ENCODE measurements at regions not wholly inside any gene's neighbourhood (a gene's known extent, or its start where the extent isn't known, plus 50 kb on each side); places are given as distances from the start of the nearest gene placed in this dataset.
"Not testable (repeated sequence)": the region's sequence is repeated elsewhere in the genome, so short reads cannot be mapped to it uniquely, and the experiment has no call there.

DNA sequence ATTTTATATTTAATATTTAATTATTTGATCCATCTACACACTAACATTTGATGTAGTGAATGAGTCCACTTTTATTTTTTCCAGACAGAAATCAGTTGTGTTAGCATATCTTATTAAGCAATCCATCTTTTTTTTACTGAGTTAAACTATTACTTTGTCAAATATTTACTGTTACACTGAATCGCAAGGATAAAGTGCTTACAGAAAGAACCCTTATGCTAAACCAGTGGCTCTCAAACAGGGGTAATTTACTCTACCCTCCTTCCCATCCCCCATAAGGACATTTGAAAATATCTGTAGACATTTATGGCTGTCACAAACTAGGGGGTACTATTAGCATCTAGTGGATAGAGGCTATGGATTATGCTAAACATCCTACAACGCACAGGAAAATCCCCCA is 508.2 kb downstream of the C12orf50 start:
- no peak for DNase-seq

DNA sequence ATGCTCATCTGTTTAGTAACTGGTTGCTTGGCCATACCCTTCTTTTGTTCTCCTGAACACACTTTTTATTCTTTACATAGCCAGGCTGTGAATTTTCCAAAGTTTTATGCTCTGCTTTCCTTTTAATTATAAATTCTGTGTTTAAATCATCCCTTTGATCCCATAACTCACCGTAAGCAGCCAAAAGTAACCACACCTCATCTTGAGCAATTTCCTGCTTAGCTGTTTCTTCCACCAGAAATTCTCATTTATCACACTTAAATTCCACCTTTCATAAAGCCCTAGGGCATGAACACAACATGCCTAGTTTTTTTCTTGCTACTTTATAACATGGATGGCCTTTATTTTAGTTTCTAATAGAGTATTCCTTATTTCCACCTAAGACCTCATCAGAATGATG is 510.7 kb downstream of the C12orf50 start:
- DNase-seq, result no peak

DNA sequence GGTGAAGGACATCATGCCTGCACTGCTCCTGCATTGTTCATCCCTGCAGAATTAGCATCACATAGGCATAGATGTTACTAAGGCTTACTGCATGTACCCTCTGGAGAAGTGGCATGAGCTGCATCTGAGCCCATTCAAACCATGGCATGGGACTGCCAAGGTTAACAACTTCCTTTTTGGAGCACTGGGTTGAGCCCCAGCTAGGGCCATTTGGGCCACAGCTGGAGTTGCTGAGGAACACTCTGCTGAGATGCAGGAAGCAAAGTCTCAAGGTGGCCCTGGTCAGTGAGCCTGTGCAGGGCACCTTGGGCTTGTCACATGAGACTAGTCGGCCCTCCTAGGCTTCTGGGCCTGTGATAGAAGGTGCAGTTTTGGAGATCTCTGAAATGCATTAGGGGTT is 511.2 kb downstream of the C12orf50 start:
- no peak for DNase-seq

DNA sequence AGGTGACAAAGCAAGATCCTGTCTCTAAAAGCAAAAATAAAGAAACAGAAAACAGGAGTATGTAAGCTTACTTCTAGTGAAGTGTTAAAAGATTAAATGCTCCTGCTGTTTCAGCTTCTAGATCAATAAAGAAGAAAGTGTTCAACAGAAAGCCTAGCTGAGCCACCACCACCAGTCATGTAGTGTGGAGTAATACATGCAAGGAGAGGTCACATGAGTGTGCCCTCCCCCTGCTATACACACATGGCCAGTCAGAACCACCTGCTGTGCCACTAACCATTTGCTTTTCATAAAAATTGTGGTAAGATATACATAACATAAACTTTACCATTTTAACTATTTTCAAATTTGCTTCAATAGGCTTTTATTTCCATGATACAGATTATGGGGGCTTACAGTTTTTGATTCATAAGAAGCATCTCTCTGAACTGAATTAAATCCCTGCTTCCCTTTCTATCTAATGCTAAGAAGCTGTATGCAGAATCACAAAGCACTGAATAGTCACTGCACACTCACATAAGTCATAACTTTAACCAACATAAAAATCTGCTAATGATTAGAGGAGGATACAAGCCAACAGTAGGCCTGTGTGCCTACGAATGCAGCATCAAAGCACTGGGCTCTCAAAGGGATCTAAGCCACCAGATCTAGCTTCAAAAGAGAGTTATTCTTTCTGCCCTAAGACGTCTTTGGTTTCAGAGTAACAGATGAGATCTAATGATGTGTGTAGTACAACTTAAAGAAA is 515.5 kb downstream of the C12orf50 start:
- no peak for DNase-seq

DNA sequence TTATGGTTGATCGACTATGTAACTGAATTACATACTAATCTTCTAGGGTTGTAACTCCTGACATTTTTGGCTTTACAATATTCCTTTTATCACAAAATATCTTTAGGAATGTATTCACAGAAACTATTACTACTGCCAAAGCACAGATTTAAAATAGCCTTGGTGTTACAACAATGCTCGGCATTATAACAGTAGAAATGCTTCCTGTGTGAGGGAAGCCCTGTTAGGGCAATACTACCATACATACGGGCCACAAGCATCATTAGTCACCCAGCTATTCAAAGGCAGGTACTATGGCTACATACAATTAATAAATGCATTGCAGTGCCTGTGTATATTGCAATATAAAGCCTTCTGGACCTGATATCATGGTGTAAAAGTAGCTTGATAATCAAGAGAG is 517.8 kb downstream of the C12orf50 start:
- no peak for DNase-seq

DNA sequence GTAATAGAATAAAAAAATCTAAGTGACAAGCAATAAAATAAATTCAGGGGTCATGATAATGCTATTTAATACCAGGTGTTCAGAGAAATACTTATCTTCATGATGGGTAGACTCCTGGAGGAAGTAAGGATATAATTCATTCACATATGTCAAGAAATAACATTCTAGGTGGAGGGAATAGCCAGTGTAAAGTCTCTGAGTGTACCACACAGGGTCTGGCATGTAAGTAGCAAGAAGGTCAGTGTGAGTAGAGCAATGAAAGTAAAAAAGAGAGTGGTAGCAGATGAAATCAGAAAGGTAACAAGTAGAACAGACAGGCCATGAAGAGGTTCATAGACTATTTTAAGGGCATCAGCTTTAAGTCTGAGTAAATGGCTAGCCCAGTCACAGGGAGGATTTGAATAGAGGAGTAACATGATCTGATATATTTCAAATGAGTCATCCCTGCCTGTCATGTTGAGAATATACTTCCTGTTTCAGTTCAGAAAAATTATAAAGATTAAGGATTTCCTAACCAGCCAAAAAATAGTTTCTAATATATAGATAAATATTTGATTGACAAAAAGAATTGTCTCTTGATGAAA is 519.9 kb downstream of the C12orf50 start:
- DNase-seq, result no peak

DNA sequence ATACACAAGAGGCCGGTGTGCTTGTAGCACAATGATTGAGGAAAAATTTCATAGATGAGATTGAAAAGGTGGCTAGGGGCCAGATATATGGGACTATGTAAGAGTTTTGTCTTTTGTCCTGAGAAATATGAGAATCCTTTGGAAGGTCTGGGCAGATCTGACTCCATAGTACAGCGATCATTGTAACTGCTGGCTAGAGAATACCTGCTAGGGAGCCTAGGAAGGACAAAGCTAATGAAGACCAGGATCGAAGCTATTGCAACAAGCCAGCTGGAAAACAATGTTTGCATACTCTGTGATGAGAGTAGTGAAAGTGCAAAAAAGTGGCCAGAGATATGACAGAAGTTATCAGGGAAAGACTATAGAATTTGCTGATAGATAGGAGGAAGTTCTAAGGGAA is 537.6 kb downstream of the C12orf50 start:
- DNase-seq, result no peak

DNA sequence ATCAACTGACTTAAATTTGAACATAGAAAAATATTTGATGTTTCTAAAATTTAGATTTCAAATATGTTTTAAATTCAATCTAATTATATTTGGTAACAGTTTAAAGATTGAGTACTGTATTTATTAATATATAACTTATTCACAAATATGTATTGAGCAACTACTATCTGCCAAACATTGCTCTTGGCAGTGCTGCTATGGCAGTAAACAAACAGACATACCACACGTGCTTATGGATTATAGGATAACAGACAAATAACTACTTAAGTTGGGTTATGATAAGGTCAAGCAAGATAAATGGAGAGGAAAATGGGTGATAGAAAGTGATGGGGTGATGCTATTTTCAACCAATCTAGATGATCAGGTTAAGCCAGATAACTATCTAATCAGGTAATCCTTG is 538.1 kb downstream of the C12orf50 start:
- DNase-seq, result no peak

DNA sequence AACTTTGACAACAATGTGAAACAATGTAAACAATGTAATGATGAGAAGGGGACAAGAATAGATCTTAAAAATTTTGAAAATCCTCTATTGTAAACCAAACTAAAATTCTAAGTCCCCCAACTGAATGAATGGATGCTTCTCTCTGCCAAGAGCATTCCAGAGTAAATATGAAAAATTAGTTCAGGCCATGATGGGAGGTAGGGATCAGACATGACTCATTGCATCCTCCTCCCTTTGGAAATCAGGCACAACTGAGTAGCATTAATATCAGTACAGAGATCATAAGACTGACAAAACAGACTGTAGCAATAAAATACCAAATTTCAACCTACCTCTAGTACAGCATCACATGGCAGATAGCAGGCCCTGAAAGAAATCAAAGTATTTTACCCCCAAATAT is 559.9 kb downstream of the C12orf50 start:
- DNase-seq, result no peak

DNA sequence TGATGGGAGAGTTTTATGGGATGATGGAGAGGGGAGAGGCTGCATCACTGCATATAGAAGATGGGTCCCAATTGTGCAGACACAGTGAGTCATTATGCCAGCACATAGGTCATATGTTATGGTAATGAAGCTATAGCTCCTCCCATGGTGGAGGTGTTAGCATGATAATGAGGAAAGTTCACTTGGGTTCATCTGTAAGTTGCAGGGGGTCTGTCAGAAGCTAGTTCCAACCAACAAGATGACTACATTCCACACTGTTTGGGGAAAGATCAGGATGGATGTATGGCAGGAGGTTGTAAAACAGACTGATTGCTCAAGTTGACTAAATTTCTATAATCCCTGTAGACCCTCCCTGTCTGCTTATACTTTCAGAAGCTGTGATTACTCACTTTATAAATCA is 561.3 kb downstream of the C12orf50 start:
- no peak for DNase-seq

DNA sequence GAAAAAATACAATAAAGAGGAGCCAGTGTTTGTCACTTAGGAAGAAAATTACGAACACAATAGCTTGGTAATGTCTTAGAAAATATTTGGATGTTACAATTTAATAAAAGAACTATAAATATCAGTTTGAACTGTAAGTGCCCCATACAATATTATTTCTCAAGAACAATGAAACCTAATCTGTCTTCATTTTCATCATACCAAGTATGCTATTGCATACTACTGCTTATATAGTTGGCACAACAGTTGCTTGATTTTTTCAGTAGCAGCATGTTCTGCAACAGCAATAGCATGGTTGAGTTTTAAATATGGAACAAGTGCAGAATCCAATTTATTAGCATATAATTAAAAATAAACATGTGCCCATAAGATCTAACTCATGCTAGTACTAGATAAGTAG is 564.6 kb downstream of the C12orf50 start:
- DNase-seq, result no peak

DNA sequence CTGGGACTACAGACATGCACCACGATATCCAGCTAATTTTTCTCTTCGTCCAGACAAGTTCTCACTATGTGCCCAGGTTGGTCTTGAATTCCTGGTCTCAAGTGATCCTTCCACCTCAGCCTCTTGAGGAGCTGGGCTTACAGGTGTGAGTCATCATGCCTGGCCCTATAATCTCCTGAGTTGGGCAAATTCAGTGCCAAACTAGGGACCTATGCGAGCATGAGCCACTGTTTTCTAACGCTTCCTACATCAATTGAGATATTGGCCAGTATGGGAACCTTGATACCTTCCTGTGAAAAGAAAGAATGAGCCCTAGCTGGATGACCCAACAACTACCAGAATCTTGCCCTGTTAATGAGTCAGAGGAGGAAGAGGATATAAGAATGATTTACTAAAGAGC is 585.2 kb downstream of the C12orf50 start:
- DNase-seq, result no peak

DNA sequence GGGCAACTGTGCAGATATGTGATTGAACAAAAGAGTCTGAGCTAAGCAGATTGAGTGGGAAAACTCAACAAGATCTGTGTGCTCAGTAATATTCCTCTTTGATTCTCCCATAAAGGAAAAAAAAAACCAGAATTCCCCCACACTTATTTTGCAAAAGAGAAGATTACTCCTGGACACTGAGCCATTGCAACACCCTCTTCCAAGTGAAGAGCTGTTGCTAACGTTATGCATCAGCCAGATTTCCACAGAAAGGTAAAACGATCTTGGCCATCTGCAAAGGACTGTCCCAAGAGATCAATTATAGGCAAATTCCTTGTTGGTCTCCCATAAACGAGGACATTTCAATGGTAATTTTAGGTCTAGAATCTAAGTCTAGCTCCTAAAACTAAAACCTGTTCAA is 587.7 kb downstream of the C12orf50 start:
- DNase-seq, result no peak

DNA sequence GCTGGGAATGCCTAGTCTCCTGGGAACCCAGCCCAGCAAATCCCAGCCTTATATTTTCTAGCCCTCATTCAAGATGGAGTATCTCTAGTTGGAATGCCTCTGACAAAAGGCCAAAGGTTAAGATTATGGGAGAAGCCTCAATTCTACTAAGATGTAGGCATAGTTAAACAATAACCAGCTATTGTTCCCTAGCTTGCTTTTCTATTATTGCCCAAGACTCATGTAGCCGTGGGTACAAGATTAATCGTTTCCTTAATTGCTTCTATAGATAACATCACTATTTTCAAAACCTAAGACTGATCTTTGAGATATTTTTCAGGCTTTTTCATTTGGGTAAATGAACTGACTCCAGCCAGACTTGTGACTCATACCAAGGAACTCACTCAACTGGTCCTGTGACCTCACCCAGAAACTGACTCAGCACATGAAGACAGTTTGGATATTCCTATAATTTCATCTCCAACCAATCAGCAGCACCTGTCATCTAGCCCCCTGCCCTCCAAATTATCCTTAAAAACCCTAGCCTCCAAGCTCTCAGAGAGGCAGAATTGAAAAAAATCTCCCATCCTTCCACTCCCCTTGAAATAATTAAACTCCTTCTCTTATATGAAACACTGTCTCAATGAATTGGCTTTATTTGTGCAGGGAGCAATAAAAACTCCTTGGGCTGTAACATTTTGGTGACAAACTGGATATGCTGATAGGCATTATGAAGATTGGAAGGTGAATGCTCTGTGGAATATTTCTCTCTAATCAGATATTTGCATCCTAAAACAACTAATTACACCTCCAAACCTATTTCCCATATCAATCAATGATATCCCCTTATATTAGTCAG is 589.0 kb downstream of the C12orf50 start:
- DNase-seq, result no peak

DNA sequence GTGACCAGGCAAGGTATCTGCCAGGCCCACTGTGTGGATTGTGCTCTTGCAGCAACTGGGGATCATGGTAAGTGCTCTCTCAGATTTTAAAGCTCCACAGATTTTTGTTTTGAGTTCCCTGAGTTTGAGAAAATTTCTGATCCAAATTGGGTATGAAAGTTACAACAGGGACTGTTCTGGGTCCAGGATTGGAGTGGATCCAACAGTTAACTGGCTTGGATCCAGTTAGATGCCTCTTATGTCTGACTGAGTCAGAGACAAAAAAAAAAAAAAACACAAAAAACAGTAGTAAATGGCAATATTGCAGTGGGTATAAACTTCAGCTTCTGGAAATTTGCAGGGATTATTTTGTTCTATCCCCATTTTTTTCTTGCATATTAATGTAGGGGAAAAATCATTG is 598.8 kb downstream of the C12orf50 start:
- no peak for DNase-seq

DNA sequence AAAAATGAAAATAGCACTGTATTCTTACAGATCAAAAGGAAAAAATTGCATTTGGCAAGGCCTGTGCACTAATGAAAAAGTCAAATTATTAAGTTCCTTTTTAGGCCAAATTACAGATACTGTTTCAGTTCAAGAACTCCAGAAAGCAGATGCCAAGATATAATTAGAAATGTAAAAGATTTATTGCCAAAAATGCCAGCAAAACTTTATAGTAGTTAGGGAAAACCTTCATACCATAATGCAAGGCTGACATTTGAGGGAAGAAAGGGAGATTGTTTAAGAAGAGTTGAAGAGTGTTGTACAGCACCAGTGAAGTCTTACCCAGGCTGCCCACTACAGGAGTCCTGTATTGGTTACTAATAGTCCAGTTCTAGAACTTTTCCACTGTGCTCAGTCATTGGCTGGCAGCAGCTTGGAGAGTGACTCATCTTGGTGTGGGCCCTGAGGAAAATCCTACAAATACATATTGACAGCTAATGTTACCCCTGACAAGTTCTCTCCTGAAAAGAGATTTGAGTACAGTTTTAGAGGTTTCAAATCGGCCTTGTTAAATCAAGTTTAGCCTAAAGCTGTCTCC is 600.4 kb downstream of the C12orf50 start:
- no peak for DNase-seq

DNA sequence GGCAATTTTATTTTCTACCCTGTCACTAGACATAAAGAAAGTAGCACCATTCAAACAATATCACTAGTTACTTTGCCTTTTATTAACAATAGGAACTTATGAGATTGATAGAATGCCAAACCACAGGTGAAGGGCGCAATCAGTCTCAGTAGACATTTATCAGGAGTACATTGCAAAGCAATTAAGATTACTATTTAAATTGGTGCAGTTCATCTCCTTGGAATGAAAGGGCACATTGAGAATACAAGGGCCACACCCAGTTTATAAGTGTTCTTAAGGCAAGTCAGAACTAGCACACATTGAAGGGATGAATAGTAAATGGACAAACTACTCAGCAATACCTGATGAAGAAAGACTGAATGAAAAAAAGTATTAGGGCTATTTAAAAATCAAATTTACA is 601.4 kb downstream of the C12orf50 start:
- peak in 1 of 2 experiments; percentile 37 for DNase-seq

DNA sequence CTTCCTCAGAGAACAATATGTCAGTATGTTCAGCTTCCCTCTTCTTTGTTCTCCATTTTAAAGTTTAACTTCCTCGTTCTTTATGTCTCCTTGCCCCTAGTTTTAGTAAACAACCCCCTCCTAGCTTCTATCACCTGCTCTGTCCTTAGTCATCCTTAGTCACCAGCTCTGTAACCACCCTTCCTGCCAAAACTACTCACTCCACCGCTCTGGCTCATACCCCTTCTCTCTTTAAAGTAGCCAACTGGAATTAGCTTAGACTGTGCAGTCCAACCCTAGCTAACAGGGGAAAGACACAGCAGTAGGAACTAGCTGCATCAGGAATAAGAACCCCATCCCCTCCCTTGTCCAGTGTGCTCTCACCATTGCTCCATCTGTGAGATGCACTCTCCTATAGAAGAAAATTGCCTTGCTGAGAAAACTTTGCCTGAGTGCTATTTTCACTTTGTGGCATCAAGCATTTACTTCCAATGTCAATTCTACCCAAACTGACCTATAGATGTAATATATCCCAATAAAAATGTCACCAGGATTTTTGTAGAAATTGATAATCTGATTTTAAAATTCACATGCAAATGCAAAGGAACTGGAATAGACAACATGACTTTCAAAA is 603.2 kb downstream of the C12orf50 start:
- no peak for DNase-seq

DNA sequence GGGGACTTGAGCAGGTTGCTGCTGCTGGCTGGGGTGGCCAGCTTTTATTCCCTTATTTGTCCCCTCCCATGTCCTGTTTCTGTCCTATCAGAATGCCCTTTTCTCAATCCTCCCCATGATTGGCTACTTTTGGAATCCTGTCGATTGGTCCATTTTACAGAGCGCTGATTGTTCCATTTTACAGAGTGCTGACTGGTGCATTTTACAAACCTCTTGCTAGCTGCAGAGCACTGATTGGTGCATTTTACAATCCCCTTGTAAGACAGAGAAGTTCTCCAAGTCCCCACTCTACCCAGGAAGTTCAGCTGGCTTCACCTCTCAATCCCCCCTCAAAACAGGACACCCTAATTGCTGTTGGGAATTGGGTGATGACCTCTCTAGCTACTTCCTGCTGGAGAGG is 608.0 kb downstream of the C12orf50 start:
- DNase-seq, result not testable (repeated sequence)

DNA sequence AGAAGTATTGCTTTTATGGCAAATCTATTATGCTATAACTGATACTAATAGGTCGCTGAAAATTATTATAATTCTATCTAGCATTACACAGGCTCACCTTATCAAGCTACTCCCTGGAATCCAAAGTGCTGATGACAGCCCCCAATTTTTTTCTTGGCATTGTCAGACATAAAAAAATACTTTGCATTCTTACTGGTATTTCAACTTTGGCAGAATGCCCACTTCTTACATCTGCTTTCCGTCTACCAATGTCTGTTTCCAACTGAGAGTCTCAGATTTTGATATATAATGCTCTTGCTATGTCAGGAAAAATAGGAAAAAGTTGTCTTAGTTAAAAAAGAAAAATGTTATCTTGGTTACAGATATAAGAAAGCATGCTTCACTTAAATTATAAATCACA is 615.4 kb downstream of the C12orf50 start:
- DNase-seq, result no peak

DNA sequence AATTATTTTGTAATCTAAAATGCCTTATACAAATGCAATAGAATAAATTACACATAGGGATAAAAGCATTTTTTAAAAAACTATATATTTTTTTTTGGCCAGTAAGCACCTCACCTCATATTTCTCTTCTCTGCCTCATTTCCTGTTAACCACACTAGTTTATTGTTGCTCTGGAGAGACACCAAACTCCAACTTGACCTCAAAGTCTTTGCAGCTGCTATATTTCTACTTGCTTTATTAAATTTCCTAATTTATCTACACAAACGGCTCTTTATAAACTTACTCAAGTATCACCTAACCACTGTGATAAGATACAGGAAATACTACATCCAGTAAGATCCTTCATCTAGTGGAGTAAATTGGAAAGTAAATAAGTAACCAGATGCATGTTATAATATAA is 622.3 kb downstream of the C12orf50 start:
- DNase-seq, result no peak

DNA sequence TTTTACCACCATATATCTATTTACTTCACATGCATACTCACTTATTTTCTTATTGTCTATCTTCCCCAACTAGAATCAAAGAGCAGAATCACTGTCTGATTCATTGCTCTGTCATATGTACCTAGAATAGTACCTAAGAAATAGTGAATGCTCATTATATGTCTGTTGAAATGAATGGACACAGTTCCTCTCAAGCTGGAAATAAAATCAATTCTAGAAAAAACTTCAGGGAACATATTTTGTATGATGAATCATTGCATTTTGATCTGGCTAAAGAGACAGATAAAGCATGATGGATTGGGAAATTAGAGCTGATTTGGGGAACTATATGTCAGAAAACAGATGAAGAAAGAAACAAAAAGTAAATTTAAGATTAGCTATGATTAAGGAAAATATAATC is 623.3 kb downstream of the C12orf50 start:
- DNase-seq, result no peak

DNA sequence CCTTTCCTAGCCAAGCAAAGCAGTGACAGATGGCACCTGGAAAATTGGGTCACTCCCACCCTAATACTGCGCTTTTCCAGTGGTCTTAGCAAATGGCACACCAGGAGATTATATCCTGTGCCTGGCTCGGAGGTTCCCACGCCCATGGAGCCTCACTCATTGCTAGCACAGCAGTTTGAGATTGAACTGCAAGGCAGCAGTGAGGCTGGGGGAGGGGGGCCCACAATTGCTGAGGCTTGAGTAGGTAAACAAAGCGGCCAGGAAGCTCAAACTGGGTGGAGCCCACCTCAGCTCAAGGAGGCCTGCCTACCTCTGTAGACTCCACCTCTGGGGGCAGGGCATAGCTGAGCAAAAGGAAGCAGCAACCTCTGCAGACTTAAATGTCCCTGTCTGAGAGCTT is 635.0 kb downstream of the C12orf50 start:
- DNase-seq, result not testable (repeated sequence)
